ENCODE measurements at regions not wholly inside any gene's neighbourhood (a gene's known extent, or its start where the extent isn't known, plus 50 kb on each side); places are given as distances from the start of the nearest gene placed in this dataset.

- TF ChIP-seq FOXP1 (CRISPR knock-in tag; IDR thresholded peaks at IDR 0.05): no peak
- no peak for TF ChIP-seq GABPA (tag; conservative IDR thresholded peaks at IDR 0.05; ENCODE audit: low read depth)
- TF ChIP-seq, protein P1, sequence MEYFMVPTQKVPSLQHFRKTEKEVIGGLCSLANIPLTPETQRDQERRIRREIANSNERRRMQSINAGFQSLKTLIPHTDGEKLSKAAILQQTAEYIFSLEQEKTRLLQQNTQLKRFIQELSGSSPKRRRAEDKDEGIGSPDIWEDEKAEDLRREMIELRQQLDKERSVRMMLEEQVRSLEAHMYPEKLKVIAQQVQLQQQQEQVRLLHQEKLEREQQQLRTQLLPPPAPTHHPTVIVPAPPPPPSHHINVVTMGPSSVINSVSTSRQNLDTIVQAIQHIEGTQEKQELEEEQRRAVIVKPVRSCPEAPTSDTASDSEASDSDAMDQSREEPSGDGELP (CRISPR knock-in tag; IDR thresholded peaks at IDR 0.05; ENCODE audit: borderline replicate concordance): peak; percentile 42; the same call in 1 of the 2 replicates
- no peak for TF ChIP-seq TOE1 (IDR thresholded peaks at IDR 0.05; ENCODE audit: borderline replicate concordance)
- no peak for TF ChIP-seq TOE1 (CRISPR knock-in tag; IDR thresholded peaks at IDR 0.05; ENCODE audit: borderline replicate concordance, low read depth)
- no peak for TF ChIP-seq HSF4 (CRISPR knock-in tag; IDR thresholded peaks at IDR 0.05; ENCODE audit: borderline replicate concordance)
- no peak for TF ChIP-seq MED1 (CRISPR knock-in tag; IDR thresholded peaks at IDR 0.05; ENCODE audit: borderline replicate concordance)
- no peak for TF ChIP-seq STAT5B (CRISPR knock-in tag; IDR thresholded peaks at IDR 0.05)
- peak in 1 of 2 experiments; percentile 27; a peak in 1 of 4 replicates for TF ChIP-seq TBL1XR1 (IDR thresholded peaks at IDR 0.05; ENCODE audit: low read length in 2 of 2)
- TF ChIP-seq, protein P2, sequence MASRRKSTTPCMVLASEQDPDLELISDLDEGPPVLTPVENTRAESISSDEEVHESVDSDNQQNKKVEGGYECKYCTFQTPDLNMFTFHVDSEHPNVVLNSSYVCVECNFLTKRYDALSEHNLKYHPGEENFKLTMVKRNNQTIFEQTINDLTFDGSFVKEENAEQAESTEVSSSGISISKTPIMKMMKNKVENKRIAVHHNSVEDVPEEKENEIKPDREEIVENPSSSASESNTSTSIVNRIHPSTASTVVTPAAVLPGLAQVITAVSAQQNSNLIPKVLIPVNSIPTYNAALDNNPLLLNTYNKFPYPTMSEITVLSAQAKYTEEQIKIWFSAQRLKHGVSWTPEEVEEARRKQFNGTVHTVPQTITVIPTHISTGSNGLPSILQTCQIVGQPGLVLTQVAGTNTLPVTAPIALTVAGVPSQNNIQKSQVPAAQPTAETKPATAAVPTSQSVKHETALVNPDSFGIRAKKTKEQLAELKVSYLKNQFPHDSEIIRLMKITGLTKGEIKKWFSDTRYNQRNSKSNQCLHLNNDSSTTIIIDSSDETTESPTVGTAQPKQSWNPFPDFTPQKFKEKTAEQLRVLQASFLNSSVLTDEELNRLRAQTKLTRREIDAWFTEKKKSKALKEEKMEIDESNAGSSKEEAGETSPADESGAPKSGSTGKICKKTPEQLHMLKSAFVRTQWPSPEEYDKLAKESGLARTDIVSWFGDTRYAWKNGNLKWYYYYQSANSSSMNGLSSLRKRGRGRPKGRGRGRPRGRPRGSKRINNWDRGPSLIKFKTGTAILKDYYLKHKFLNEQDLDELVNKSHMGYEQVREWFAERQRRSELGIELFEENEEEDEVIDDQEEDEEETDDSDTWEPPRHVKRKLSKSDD (conservative IDR thresholded peaks at IDR 0.05; ENCODE audit: low read length): no peak
- TF ChIP-seq MTA2 (IDR thresholded peaks at IDR 0.05; ENCODE audit: low read depth): no peak
- no peak for TF ChIP-seq MAFG (tag; conservative IDR thresholded peaks at IDR 0.05)
- no peak for TF ChIP-seq DIDO1 (tag; IDR thresholded peaks at IDR 0.05; ENCODE audit: low read depth)
- TF ChIP-seq FOXM1 (IDR thresholded peaks at IDR 0.05; ENCODE audit: low read depth): no peak
- no peak for TF ChIP-seq FOXM1 (CRISPR knock-in tag; IDR thresholded peaks at IDR 0.05; ENCODE audit: low read depth)
- TF ChIP-seq PATZ1 (CRISPR knock-in tag; IDR thresholded peaks at IDR 0.05; ENCODE audit: borderline replicate concordance): no peak
- TF ChIP-seq ZC3H11A (IDR thresholded peaks at IDR 0.05; ENCODE audit: low read depth, low read length): no peak
- TF ChIP-seq E2F4 (CRISPR knock-in tag; IDR thresholded peaks at IDR 0.05; ENCODE audit: low read depth): no peak
- no peak for TF ChIP-seq HNRNPH1 (optimal IDR thresholded peaks at IDR 0.05; ENCODE audit: low read depth, low read length)
- TF ChIP-seq EP300 (IDR thresholded peaks at IDR 0.05; ENCODE audit: low read length): peak; percentile 41; the same call in 1 of the 2 replicates
- TF ChIP-seq HMG20B (CRISPR knock-in tag; IDR thresholded peaks at IDR 0.05): no peak
- TF ChIP-seq PRPF4 (IDR thresholded peaks at IDR 0.05; ENCODE audit: insufficient read depth, low read depth, low read length, poor library complexity, severe bottlenecking): no peak
- TF ChIP-seq MEF2D (tag; conservative IDR thresholded peaks at IDR 0.05; ENCODE audit: low read depth): peak; percentile 99
Measured at GRCh38 chr3:40623567-40623966, 98.8 kb downstream of the ZNF621 start (continued).
